ENCODE measurements at regions not wholly inside any gene's neighbourhood (a gene's known extent, or its start where the extent isn't known, plus 50 kb on each side); places are given as distances from the start of the nearest gene placed in this dataset.
A peak's percentile ranks its signal among the peaks of the same experiment; 100 is the strongest.

DNA sequence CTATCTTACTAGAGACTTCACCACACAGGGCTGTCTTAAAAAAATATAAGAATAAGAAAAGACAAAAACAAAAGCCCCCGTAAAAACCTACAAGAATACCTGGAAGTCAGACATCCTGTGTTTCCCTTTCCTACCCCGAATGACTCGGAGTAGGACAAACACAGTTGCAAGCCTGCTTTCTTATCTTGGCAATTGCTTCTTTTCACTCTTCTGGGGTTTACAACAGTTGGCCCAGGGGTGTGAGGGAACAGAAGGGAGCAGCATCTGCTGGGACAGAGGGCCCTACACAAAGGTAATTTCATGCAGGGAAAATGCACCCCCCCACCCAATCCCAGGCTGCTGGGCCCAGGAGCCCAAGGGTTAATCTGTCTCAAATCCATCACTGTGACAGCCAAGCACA is 220.6 kb downstream of the ARHGAP12 start:
- POLR2A ChIA-PET (ENCODE audit: unreplicated experiment): no interaction called here
- peak; percentile 22; the same call in 1 of the 2 replicates for ATAC-seq

DNA sequence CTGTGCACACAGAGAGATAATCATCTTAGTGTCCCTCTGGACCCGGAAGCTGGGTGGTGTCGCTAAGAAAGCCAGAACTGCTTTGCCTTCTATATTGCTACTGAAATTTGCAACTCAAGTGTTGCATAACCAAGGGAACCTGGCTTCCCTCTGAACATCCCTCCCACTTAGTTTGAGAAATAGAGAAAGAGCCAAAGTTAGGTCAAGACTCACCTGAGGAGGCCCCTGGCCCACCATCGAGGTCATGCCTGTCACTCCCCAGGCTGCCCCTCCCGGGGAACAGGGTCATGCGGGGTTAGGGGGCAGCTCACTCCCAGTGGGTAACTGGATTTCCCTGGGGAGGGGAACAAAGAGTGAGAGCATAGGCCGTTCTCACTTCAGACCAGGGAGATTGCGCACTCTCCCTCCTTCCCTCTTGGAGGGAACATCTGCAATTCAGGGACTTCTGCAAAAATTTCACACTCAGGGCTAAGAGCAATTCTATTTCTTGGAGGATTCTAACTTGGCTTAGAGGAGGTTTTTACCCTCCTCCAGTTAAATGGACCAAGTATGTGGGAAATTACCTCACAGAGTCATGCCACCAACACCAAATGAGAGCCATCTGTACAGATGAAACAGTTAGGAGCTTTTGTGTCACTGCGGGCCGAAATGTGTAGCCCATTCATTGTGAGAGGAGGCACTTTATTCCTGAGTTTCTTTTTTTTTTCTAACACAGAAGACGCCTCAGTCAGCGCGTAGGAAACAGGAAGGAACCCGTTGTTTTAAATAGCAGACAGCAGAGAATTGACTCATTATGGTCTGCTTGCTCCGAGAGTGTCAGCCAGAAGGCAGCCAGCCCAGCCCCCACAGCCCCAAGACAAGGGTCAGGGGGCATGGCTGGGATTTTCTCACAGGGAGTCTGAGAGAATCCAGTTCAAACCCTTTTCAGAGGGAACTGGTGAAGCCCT is 221.3 kb downstream of the ARHGAP12 start:
- ATAC-seq (peak; percentile 67), DNase-seq (peak; percentile 21)
- H4K20me1 ChIP-seq (ENCODE audit: low read length): no peaks in the 10 kb centered on the region
- no peaks in the 10 kb centered on the region for H3K27me3 ChIP-seq (ENCODE audit: low read length)
- H3K4me2 ChIP-seq (ENCODE audit: low read length): peak overlapping the region; percentile 56
- no peaks in the 10 kb centered on the region for H3F3A ChIP-seq (ENCODE audit: low read length, unreplicated experiment)
- H3K9me2 ChIP-seq (replicated peaks; ENCODE audit: low read length): no peaks in the 10 kb centered on the region
- ChIA-PET POLR2A (ENCODE audit: unreplicated experiment) (no interaction called here), CTCF (no interaction called here)
- H3K4me3 ChIP-seq (ENCODE audit: low read length): no peak overlapping the region
- no peaks in the 10 kb centered on the region for H3K9me3 ChIP-seq (ENCODE audit: low read length)
- H3K27ac ChIP-seq (ENCODE audit: low read length): no peak overlapping the region
- H2AFZ ChIP-seq (ENCODE audit: low read length): peak overlapping the region; percentile 72
- peaks cover 7% of the 10 kb centered on the region; the same call in 1 of the 2 replicates for H3K4me1 ChIP-seq (ENCODE audit: insufficient read depth, low read length)
- H3K9ac ChIP-seq (ENCODE audit: low read length): no peak overlapping the region
- TF ChIP-seq EZH2 (IDR thresholded peaks at IDR 0.05; ENCODE audit: low read length, unreplicated experiment) (no peak), EZH2phosphoT487 (IDR thresholded peaks at IDR 0.05; ENCODE audit: borderline replicate concordance, low read length) (no peak)
- TF ChIP-seq, protein P1, sequence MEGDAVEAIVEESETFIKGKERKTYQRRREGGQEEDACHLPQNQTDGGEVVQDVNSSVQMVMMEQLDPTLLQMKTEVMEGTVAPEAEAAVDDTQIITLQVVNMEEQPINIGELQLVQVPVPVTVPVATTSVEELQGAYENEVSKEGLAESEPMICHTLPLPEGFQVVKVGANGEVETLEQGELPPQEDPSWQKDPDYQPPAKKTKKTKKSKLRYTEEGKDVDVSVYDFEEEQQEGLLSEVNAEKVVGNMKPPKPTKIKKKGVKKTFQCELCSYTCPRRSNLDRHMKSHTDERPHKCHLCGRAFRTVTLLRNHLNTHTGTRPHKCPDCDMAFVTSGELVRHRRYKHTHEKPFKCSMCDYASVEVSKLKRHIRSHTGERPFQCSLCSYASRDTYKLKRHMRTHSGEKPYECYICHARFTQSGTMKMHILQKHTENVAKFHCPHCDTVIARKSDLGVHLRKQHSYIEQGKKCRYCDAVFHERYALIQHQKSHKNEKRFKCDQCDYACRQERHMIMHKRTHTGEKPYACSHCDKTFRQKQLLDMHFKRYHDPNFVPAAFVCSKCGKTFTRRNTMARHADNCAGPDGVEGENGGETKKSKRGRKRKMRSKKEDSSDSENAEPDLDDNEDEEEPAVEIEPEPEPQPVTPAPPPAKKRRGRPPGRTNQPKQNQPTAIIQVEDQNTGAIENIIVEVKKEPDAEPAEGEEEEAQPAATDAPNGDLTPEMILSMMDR (conservative IDR thresholded peaks at IDR 0.05; ENCODE audit: low read depth, low read length): no peak
- no TSS peak for BruUV-seq (replicated peaks)
- no peaks in the 10 kb centered on the region for H3K36me3 ChIP-seq (ENCODE audit: low read depth, low read length)
- H3K79me2 ChIP-seq (ENCODE audit: low read length): no peaks in the 10 kb centered on the region
- intact Hi-C loops (cut with micrococcal nuclease): no loop called here

More for the DNA sequence above, 220.6 kb downstream of the ARHGAP12 start:
- CTCF ChIA-PET: no interaction called here
- Histone ChIP-seq H3K4me3 (ENCODE audit: low read length) (no peak overlapping the region), H3K79me2 (ENCODE audit: low read length) (no peaks in the 10 kb centered on the region), H3K27me3 (ENCODE audit: low read length) (no peaks in the 10 kb centered on the region), H3K9me2 (replicated peaks; ENCODE audit: low read length) (no peaks in the 10 kb centered on the region), H3K4me2 (ENCODE audit: low read length) (peak overlapping the region; percentile 56), H3K36me3 (ENCODE audit: low read depth, low read length) (no peaks in the 10 kb centered on the region), H4K20me1 (ENCODE audit: low read length) (no peaks in the 10 kb centered on the region), H3K9me3 (ENCODE audit: low read length) (no peaks in the 10 kb centered on the region), H3K9ac (ENCODE audit: low read length) (no peak overlapping the region), H3K4me1 (ENCODE audit: insufficient read depth, low read length) (peaks cover 7% of the 10 kb centered on the region; the same call in 1 of the 2 replicates), H2AFZ (ENCODE audit: low read length) (peak overlapping the region; percentile 72), H3F3A (ENCODE audit: low read length, unreplicated experiment) (no peaks in the 10 kb centered on the region), H3K27ac (ENCODE audit: low read length) (no peak overlapping the region)
- no TSS peak for BruUV-seq (replicated peaks)
- DNase-seq: no peak
- intact Hi-C loops (cut with micrococcal nuclease): no loop called here
- no peak for TF ChIP-seq EZH2 (IDR thresholded peaks at IDR 0.05; ENCODE audit: low read length, unreplicated experiment)
- TF ChIP-seq, protein P1 (conservative IDR thresholded peaks at IDR 0.05; ENCODE audit: low read depth, low read length): no peak
- no peak for TF ChIP-seq EZH2phosphoT487 (IDR thresholded peaks at IDR 0.05; ENCODE audit: borderline replicate concordance, low read length)

All from PC-3 (cell line).